HepG2 (cell line): ENCODE measurements at regions not wholly inside any gene's neighbourhood (a gene's known extent, or its start where the extent isn't known, plus 50 kb on each side); places are given as distances from the start of the nearest gene placed in this dataset.

Experiments
- ATAC-seq: fragments of 200-7000 bp; cut with Tn5 transposase; 3 replicates; pipeline ENCODE4 v1.9.1; 2020; ENCODE audit warnings: mild to moderate bottlenecking, moderate library complexity
- BruUV-seq: library from RNA; stranded (reverse); fragments of 400-500 nt; replicated peaks from 2 replicates; lab custom pipeline; 2021; lab: Mats Ljungman, UMichigan
- CTCF ChIA-PET: fragments of 300-600 bp; formaldehyde crosslinking; extraction: SDS; loops from one replicate; lab custom pipeline; 2021; ENCODE audit warnings: low total read pairs, inconsistent platforms, low intra/inter-chr PET ratio; lab: Yijun Ruan, JAX
- POLR2A ChIA-PET: fragments of 350-600 bp; sonication (Branson Sonifier 250); formaldehyde crosslinking; loops from one replicate; lab custom pipeline; 2020; ENCODE audit warnings: antibody characterized with exemption, inconsistent platforms; lab: Yijun Ruan, JAX
- DNase-seq: peaks from one replicate; pipeline ENCODE4 v3.0.0-alpha.2; 2015; ENCODE audit warnings: low spot score
- FAIRE-seq: peaks from 3 replicates; lab custom pipeline; 2011; peaks lifted over from hg19 to GRCh38; lab: Jason Lieb, UNC
- H2AFZ ChIP-seq: one replicate; pipeline ENCODE4 v1.6.1; 2011; ENCODE audit warnings: low read length, inconsistent platforms
- H3K27ac ChIP-seq: fragments of 300-600 bp; 3 replicates; pipeline ENCODE4 v1.8.0; 2011; ENCODE audit warnings: mixed run types, mild to moderate bottlenecking, mixed read lengths, low read length, inconsistent platforms; ENCODE audit not compliant: insufficient read depth; ENCODE audit errors: extremely low read length
- H3K27me3 ChIP-seq, 2 experiments: fragments of 200-600 bp in 1 of 2; 2 replicates in 1 of 2; 3 replicates in 1 of 2; pipeline versions ENCODE4 v1.6.0 to v1.8.0; 2011; ENCODE audit warnings: low read length in 2 of 2, mild to moderate bottlenecking in 2 of 2, moderate library complexity in 2 of 2, inconsistent platforms in 1 of 2; ENCODE audit not compliant: insufficient read depth in 2 of 2, control insufficient read depth in 1 of 2
- H3K36me3 ChIP-seq, 2 experiments: fragments of 200-600 bp in 1 of 2; replicated peaks in 1 of 2; 2 replicates in 1 of 2; 3 replicates in 1 of 2; pipeline versions ENCODE4 v1.5.1 to v1.8.0; 2011; ENCODE audit warnings: low read length in 2 of 2, inconsistent platforms in 1 of 2; ENCODE audit not compliant: insufficient read depth in 2 of 2, control insufficient read depth in 1 of 2
- H3K4me1 ChIP-seq: 2 replicates; pipeline ENCODE4 v1.5.1; 2012; ENCODE audit warnings: low read length, inconsistent platforms; ENCODE audit not compliant: insufficient read depth
- H3K4me2 ChIP-seq: 2 replicates; pipeline ENCODE4 v1.6.0; 2011; ENCODE audit warnings: low read depth, low read length, inconsistent platforms
- H3K4me3 ChIP-seq, 3 experiments: fragments of 200-600 bp in 1 of 3; sonication (generic), shearing (Covaris generic) in 1 of 3; replicated peaks in 1 of 3; 2 replicates each; pipeline ENCODE4 v1.5.1; 2011 to 2016; ENCODE audit warnings: low read length in 3 of 3, inconsistent platforms in 2 of 3, low read depth in 2 of 3, mild to moderate bottlenecking in 2 of 3, control low read depth in 1 of 3, mixed read lengths in 1 of 3; ENCODE audit not compliant: insufficient read depth in 1 of 3
- H3K79me2 ChIP-seq: one replicate; pipeline ENCODE4 v1.6.1; 2011; ENCODE audit warnings: low read length, inconsistent platforms; ENCODE audit not compliant: insufficient read depth
- H3K9ac ChIP-seq: 2 replicates; pipeline ENCODE4 v1.6.0; 2011; ENCODE audit warnings: mild to moderate bottlenecking, low read depth, low read length, inconsistent platforms; ENCODE audit not compliant: insufficient read depth
- H3K9me3 ChIP-seq: 2 replicates; pipeline ENCODE4 v1.5.1; 2012; ENCODE audit warnings: mild to moderate bottlenecking, low read length
- H4K20me1 ChIP-seq: 2 replicates; pipeline ENCODE4 v1.6.0; 2011; ENCODE audit warnings: inconsistent platforms, mild to moderate bottlenecking, low read length, moderate library complexity; ENCODE audit not compliant: insufficient read depth
- AHR ChIP-seq: IDR thresholded peaks from 2 replicates; pipeline ENCODE4 v1.6.1; 2018; ENCODE audit warnings: missing genetic modification reagents, missing compliant biosample characterization
- ELF4 ChIP-seq: sonication (generic); formaldehyde crosslinking; IDR thresholded peaks from 2 replicates; pipeline ENCODE4 v1.5.0; 2020; ENCODE audit warnings: missing genetic modification reagents, mild to moderate bottlenecking, moderate library complexity, borderline replicate concordance
- HIC2 ChIP-seq: sonication (generic); formaldehyde crosslinking; IDR thresholded peaks from 2 replicates; pipeline ENCODE4 v1.9.0; 2022; ENCODE audit warnings: low read depth, missing genetic modification reagents
- HNRNPUL1 ChIP-seq: fragments of 200-400 bp; formaldehyde crosslinking; IDR thresholded peaks from 2 replicates; pipeline ENCODE4 v1.6.1; 2017; ENCODE audit warnings: low read depth, mild to moderate bottlenecking, low read length, moderate library complexity
- JDP2 ChIP-seq: sonication (generic); formaldehyde crosslinking; IDR thresholded peaks from 2 replicates; pipeline ENCODE4 v1.8.1; 2022; ENCODE audit warnings: missing genetic modification reagents, borderline replicate concordance
- KLF16 ChIP-seq, 2 experiments: sonication (generic) in 1 of 2; formaldehyde crosslinking in 1 of 2; IDR thresholded peaks; 2 replicates each; pipeline versions ENCODE4 v1.6.1 to v1.8.0; 2016 to 2023; ENCODE audit warnings: missing genetic modification reagents in 2 of 2, missing compliant biosample characterization in 1 of 2
- MAF1 ChIP-seq: sonication (generic); formaldehyde crosslinking; IDR thresholded peaks from 2 replicates; pipeline ENCODE4 v1.5.0; 2020; ENCODE audit warnings: missing genetic modification reagents, borderline replicate concordance
- MIXL1 ChIP-seq: IDR thresholded peaks from 2 replicates; pipeline ENCODE4 v1.6.1; 2016
- NR2F1 ChIP-seq, 2 experiments: fragments of 450-650 bp in 1 of 2; formaldehyde crosslinking in 1 of 2; IDR thresholded peaks; 2 replicates each; pipeline versions ENCODE4 v1.5.0 to v1.6.1; 2016 to 2020; ENCODE audit warnings: mild to moderate bottlenecking in 1 of 2, missing compliant biosample characterization in 1 of 2, missing genetic modification reagents in 1 of 2, moderate library complexity in 1 of 2
- RAD51 ChIP-seq: fragments of 450-650 bp; IDR thresholded peaks from 2 replicates; pipeline ENCODE4 v1.6.1; 2016; ENCODE audit warnings: borderline replicate concordance
- RCOR2 ChIP-seq: IDR thresholded peaks from 2 replicates; pipeline ENCODE4 v1.6.1; 2016; ENCODE audit warnings: missing biosample characterization, missing genetic modification reagents
- SIN3B ChIP-seq: fragments of 150-350 bp; IDR thresholded peaks from 2 replicates; pipeline ENCODE4 v1.6.1; 2014; ENCODE audit warnings: low read length
- SNAI1 ChIP-seq: sonication (generic); formaldehyde crosslinking; IDR thresholded peaks from 2 replicates; pipeline ENCODE4 v1.5.0; 2020; ENCODE audit warnings: mild to moderate bottlenecking, missing genetic modification reagents, borderline replicate concordance
- ZBTB20 ChIP-seq: sonication (generic); formaldehyde crosslinking; IDR thresholded peaks from 2 replicates; pipeline ENCODE4 v1.8.1; 2023; ENCODE audit warnings: missing genetic modification reagents, low read depth, mild to moderate bottlenecking, borderline replicate concordance
- ZFP82 ChIP-seq: sonication (generic); formaldehyde crosslinking; IDR thresholded peaks from 2 replicates; pipeline ENCODE4 v1.5.1; 2020; ENCODE audit warnings: mild to moderate bottlenecking, missing genetic modification reagents, borderline replicate concordance
- ZNF644 ChIP-seq: IDR thresholded peaks from 2 replicates; pipeline ENCODE4 v1.6.1; 2016; ENCODE audit warnings: low read depth
- ZNF883 ChIP-seq: sonication (generic); formaldehyde crosslinking; IDR thresholded peaks from 2 replicates; pipeline ENCODE4 v1.5.1; 2020; ENCODE audit warnings: mild to moderate bottlenecking, missing genetic modification reagents; ENCODE audit errors: not compliant biosample characterization
- WGBS: methylation state at CpG from one replicate; pipeline ENCODE4 v1.1.6; 2017; ENCODE audit warnings: low lambda C conversion rate; 5-methylcytosine and 5-hydroxymethylcytosine counted together
- in situ Hi-C: cut with HindIII; loops from 2 replicates; pipeline ENCODE4 v1.10.0; 2017; ENCODE audit warnings: low pct_unique_long_range_greater_than_20kb; ENCODE audit not compliant: extremely low pct_ligation_motif_present
- intact Hi-C: fragments of 100-400 bp; cut with micrococcal nuclease; formaldehyde crosslinking; loops from one replicate; pipeline ENCODE4 v1.10.0; 2022; ENCODE audit not compliant: unreplicated experiment
- TF ChIP-seq, protein P1 (sequence below): sonication (generic); formaldehyde crosslinking; IDR thresholded peaks from 2 replicates; pipeline ENCODE4 v1.4.0; 2020; ENCODE audit warnings: mild to moderate bottlenecking, missing genetic modification reagents, borderline replicate concordance

DNA sequence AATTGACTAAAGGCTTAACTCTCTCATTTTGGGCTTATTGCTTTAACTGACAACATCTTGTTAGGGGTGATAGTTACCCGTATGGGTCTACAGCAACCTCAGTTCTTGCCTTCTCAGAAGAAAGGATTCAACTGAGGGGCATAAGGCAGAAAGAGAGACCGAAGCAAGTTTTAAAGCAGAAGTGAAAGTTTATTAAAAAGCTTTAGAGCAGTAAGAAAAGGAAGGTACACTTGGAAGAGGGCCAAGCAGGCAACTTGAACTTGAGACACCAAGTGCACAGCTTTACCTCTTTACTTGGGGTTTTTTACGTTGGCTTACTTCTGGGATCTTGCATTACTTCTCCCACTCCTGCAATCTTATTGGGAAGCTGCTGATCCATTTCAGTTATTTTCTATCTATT is 246.9 kb upstream of the PRR20A start:
- peaks cover 36% of the 10 kb centered on the region for H3K9me3 ChIP-seq
- no TSS peak for BruUV-seq
- H3K36me3 ChIP-seq = no peaks in the 10 kb centered on the region
- in situ Hi-C loops = no loop called here
- H3K4me2 ChIP-seq = no peak overlapping the region
- CTCF ChIA-PET = no interaction called here
- no peak overlapping the region for H3K27ac ChIP-seq
- POLR2A ChIA-PET = no interaction called here
- H3K4me3 ChIP-seq = no peak overlapping the region
- TF ChIP-seq SNAI1 (no peak), NR2F1 (CRISPR knock-in tag; IDR thresholded peaks at IDR 0.05) (no peak), RCOR2 (CRISPR knock-in tag) (no peak), ELF4 (CRISPR knock-in tag) (no peak), SIN3B (no peak), ZNF644 (CRISPR knock-in tag) (no peak), HNRNPUL1 (no peak), ZFP82 (CRISPR knock-in tag) (no peak), MAF1 (CRISPR knock-in tag) (no peak), ZNF883 (CRISPR knock-in tag) (no peak), JDP2 (no peak), HIC2 (CRISPR knock-in tag) (no peak), RAD51 (no peak), ZBTB20 (CRISPR knock-in tag) (no peak), KLF16 (CRISPR knock-in tag; IDR thresholded peaks at IDR 0.05) (no peak), MIXL1 (CRISPR knock-in tag) (no peak), AHR (CRISPR knock-in tag) (no peak)
- TF ChIP-seq, protein P1, sequence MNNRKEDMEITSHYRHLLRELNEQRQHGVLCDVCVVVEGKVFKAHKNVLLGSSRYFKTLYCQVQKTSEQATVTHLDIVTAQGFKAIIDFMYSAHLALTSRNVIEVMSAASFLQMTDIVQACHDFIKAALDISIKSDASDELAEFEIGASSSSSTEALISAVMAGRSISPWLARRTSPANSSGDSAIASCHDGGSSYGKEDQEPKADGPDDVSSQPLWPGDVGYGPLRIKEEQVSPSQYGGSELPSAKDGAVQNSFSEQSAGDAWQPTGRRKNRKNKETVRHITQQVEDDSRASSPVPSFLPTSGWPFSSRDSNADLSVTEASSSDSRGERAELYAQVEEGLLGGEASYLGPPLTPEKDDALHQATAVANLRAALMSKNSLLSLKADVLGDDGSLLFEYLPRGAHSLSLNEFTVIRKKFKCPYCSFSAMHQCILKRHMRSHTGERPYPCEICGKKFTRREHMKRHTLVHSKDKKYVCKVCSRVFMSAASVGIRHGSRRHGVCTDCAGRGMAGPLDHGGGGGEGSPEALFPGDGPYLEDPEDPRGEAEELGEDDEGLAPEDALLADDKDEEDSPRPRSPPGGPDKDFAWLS (CRISPR knock-in tag) = no peak
- TF ChIP-seq, all 625 proteins: peak for 0
- WGBS = 31% methylated on average over 3 of the region's 3 CpGs
- ATAC-seq (no peak), DNase-seq (no peak), FAIRE-seq (no peak)
- Histone ChIP-seq H2AFZ (no peak overlapping the region), H3K27me3 (no peaks in the 10 kb centered on the region), H3K4me1 (no peaks in the 10 kb centered on the region), H4K20me1 (no peaks in the 10 kb centered on the region), H3K79me2 (no peaks in the 10 kb centered on the region), H3K9ac (no peak overlapping the region)
- intact Hi-C loops = no loop called here
